Uterus (tissue), 3 donors: ENCODE measurements at regions not wholly inside any gene's neighbourhood (a gene's known extent, or its start where the extent isn't known, plus 50 kb on each side); places are given as distances from the start of the nearest gene placed in this dataset.

Experiments
- DNase-seq, 2 donors: peaks; one replicate each; pipeline ENCODE4 v3.0.0-alpha.2; 2019 to 2020
- H3K27ac ChIP-seq, 2 donors: fragments of 200-600 bp; sonication (generic); 1 replicate in 1 of 2; 2 replicates in 1 of 2; pipeline ENCODE4 v1.5.1; 2016 to 2018
- H3K27me3 ChIP-seq, 2 donors: fragments of 200-600 bp; sonication (generic); one replicate each; pipeline ENCODE4 v1.5.1; 2018 to 2019; ENCODE audit warnings: control low read depth in 1 of 2
- H3K36me3 ChIP-seq, 2 donors: fragments of 200-600 bp; sonication (generic); one replicate each; pipeline ENCODE4 v1.5.1; 2019; ENCODE audit warnings: control low read depth in 1 of 2
- H3K4me1 ChIP-seq, 2 donors: fragments of 200-600 bp; sonication (generic); one replicate each; pipeline ENCODE4 v1.5.1; 2018 to 2019; ENCODE audit warnings: control low read depth in 1 of 2
- H3K4me3 ChIP-seq, 2 donors: fragments of 200-600 bp; sonication (generic); 1 replicate in 1 of 2; 2 replicates in 1 of 2; pipeline ENCODE4 v1.5.1; 2018 to 2019; ENCODE audit warnings: mild to moderate bottlenecking in 1 of 2
- H3K9me3 ChIP-seq, 2 donors: fragments of 200-600 bp; sonication (generic); one replicate each; pipeline ENCODE4 v1.5.1; 2019; ENCODE audit warnings: control low read depth in 1 of 2
- CTCF ChIP-seq, 4 experiments: fragments of 200-600 bp in 2 of 4; fragments of 450-650 bp in 2 of 4; sonication (generic) in 2 of 4; IDR thresholded peaks; one replicate each; pipeline ENCODE4 v1.5.1; 2016 to 2019; ENCODE audit warnings: antibody characterized with exemption in 4 of 4, mild to moderate bottlenecking in 2 of 4, moderate library complexity in 1 of 4
- POLR2A ChIP-seq, 2 donors: fragments of 450-650 bp; IDR thresholded peaks; one replicate each; pipeline ENCODE4 v1.6.1; 2016; ENCODE audit warnings: antibody characterized with exemption in 2 of 2, mild to moderate bottlenecking in 1 of 2, moderate library complexity in 1 of 2
- intact Hi-C: fragments of 100-400 bp; cut with DNase I; formaldehyde crosslinking; loops from one replicate; pipeline ENCODE4 v1.15.1; 2023; ENCODE audit warnings: low total_unique reads
- donor health status: DM: yes; HTN: yes; CAD: no.

GRCh38 chr6:14674458-14674857 lies 556.9 kb downstream of the CD83 start:
- TF ChIP-seq CTCF (IDR thresholded peaks at IDR 0.05) (no peak), POLR2A (IDR thresholded peaks at IDR 0.05) (no peak)
- H3K4me1 ChIP-seq, result peaks cover 0 to 2% of the 10 kb centered on the region in 2 donors
- no peak overlapping the region for H3K27ac ChIP-seq
- no peak overlapping the region for H3K4me3 ChIP-seq
- no peaks in the 10 kb centered on the region for H3K27me3 ChIP-seq
- no peak for DNase-seq
- H3K9me3 ChIP-seq, result no peaks in the 10 kb centered on the region
- no peaks in the 10 kb centered on the region for H3K36me3 ChIP-seq
- intact Hi-C loops, result no loop called here

- no peaks in the 10 kb centered on the region for H3K36me3 ChIP-seq
- intact Hi-C loops, result no loop called here
Measured at GRCh38 chr6:14674867-14675648, 557.5 kb downstream of the CD83 start.

GRCh38 chr6:14676064-14676463 lies 558.5 kb downstream of the CD83 start:
- Histone ChIP-seq H3K36me3 (no peaks in the 10 kb centered on the region), H3K9me3 (no peaks in the 10 kb centered on the region), H3K4me3 (no peak overlapping the region), H3K27me3 (no peaks in the 10 kb centered on the region), H3K4me1 (peaks cover 0 to 2% of the 10 kb centered on the region in 2 donors), H3K27ac (no peak overlapping the region)
- DNase-seq, result no peak
- TF ChIP-seq POLR2A (IDR thresholded peaks at IDR 0.05), result no peak
- TF ChIP-seq CTCF (IDR thresholded peaks at IDR 0.05), result no peak
- intact Hi-C loops, result no loop called here

More at GRCh38 chr6:14674867-14675648, 557.5 kb downstream of the CD83 start:
- no peak for DNase-seq
- H3K4me3 ChIP-seq, result no peak overlapping the region
- peaks cover 0 to 2% of the 10 kb centered on the region in 2 donors for H3K4me1 ChIP-seq
- no peaks in the 10 kb centered on the region for H3K27me3 ChIP-seq
- H3K9me3 ChIP-seq, result no peaks in the 10 kb centered on the region
- TF ChIP-seq CTCF (IDR thresholded peaks at IDR 0.05), result no peak
- TF ChIP-seq POLR2A (IDR thresholded peaks at IDR 0.05), result no peak
- no peak overlapping the region for H3K27ac ChIP-seq

- TF ChIP-seq CTCF (IDR thresholded peaks at IDR 0.05) (no peak), POLR2A (IDR thresholded peaks at IDR 0.05) (no peak)
- H3K4me3 ChIP-seq, result no peak overlapping the region
- intact Hi-C loops, result no loop called here
- no peaks in the 10 kb centered on the region for H3K27me3 ChIP-seq
- no peaks in the 10 kb centered on the region for H3K4me1 ChIP-seq
- DNase-seq, result no peak
- H3K27ac ChIP-seq, result no peak overlapping the region
- no peaks in the 10 kb centered on the region for H3K36me3 ChIP-seq
- H3K9me3 ChIP-seq, result no peaks in the 10 kb centered on the region
Measured at GRCh38 chr6:14676977-14677781, 559.6 kb downstream of the CD83 start.
